Lung microvascular endothelial cell (primary cell): ENCODE measurements at regions not wholly inside any gene's neighbourhood (a gene's known extent, or its start where the extent isn't known, plus 50 kb on each side); places are given as distances from the start of the nearest gene placed in this dataset.

Source experiments
- DNase-seq, 2 donors: peaks; one replicate each; pipeline versions ENCODE4 v3.0.0 to v3.0.0-alpha.2; 2010; ENCODE audit warnings: low read depth in 2 of 2

GRCh38 chr10:120983721-120984120 is 132.6 kb downstream of the WDR11 start:
- no peak for DNase-seq

DNA sequence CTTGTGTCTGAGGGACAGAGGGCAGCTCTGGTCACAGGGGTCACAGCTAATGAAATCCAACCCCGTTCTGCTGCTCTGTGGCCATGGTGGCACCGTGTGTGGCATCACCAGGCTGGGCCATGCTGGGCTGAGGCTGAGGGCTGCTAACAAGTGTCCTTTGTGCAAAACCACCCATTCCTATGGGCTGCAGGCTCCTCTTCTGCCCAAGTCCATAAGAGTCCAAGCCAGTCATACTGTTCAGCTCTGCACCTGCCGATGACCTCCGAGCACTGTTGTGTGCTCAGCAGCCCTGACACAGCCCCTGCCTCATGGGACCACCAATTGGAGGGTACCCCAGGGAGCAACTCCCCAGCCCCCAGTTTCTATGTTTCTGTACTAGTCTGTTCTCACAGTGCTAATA is 133.1 kb downstream of the WDR11 start:
- DNase-seq, result no peak

DNA sequence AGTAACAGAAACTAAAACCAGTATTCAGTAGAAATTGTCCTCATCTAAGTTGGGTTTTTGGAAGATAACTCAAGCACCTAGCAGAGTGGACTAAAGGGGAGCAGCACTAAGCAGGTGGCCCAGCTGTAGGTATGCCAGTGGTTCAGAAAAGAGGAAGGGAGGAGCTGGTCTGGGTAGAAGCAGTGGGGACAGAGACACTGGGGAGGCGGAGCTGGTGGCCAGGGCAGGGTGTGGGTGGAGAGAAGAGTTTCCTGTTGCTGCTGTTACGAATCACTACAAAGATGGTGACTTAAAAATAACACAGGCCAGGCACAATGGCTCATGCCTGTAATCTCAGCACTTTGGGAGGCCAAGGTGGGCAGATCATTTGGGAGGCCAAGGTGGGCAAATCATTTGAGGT is 136.2 kb downstream of the WDR11 start:
- no peak for DNase-seq

GRCh38 chr10:120988751-120989150 is 137.6 kb downstream of the WDR11 start:
- DNase-seq, result no peak

- no peak for DNase-seq
Observed at GRCh38 chr10:120989279-120989678, 138.1 kb downstream of the WDR11 start.

DNA sequence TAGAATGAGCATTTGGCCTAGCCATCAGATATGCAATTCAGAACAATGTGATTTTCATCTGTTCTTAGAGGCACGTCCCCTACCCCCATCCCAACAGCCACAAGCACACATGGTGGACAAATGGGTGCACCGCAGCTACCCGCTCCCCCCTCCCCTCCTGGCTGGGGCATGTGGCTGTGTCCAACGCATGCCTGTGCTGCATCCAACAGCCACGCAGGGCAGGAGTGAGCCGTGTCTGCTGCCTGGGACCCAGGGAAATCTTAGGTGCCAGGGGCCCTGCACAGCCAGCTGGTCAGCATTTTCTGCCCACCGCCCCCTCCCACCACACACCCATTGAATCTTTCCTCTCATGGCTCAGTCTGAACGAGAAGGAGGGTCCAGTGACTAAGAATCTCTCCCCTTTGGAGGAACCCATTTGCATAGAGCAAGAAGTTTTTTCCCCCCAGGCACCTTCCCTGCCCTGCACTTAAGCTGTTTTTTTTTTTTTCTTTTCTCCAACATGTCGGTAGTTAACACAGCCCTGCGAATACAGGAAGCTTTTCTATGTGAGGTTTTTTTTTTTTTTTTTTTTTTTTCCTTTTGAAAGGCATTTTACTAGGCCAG is 138.9 kb downstream of the WDR11 start:
- no peak for DNase-seq

DNA sequence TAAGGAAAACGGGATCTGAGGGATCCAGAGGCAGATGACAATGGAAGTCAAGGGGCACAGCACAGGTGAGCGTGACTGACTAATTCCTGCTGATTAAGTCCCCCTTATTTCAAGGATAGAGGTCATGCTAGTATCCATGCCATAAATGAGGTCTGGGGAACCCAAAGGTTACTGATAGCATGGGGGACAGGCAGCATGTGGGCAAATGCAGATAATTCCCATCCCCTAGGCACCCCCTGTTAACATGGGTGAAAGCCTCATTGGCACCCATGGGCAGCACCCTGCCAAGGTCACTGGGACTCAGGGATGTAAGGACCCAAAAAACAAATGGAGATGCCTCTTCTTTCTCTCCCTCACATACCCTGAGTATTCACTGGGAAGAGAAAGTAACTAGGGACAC is 139.7 kb downstream of the WDR11 start:
- no peak for DNase-seq

DNA sequence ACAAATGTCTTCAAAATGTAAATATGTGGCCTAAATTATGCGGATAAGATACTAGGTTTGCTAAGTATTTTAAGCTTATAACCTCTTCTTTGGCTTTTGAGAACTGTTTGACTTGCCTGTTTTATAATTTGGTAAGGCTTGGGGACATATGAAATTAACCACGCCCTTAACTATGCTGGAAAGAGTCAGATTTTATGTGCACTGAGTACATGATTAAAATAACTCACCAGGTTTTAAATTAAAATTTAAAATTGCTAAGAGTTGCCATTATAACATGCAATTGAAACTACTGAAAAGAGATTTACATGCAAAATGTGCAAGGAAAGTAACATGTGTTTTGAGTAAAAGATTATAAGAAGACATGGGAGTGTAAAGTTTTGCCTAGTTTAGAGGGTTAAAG is 141.9 kb downstream of the WDR11 start:
- DNase-seq, result no peak

GRCh38 chr10:120995768-120996167 is 144.6 kb downstream of the WDR11 start:
- DNase-seq, result no peak

- no peak for DNase-seq
Observed at GRCh38 chr10:120996456-120997034, 145.4 kb downstream of the WDR11 start.

DNA sequence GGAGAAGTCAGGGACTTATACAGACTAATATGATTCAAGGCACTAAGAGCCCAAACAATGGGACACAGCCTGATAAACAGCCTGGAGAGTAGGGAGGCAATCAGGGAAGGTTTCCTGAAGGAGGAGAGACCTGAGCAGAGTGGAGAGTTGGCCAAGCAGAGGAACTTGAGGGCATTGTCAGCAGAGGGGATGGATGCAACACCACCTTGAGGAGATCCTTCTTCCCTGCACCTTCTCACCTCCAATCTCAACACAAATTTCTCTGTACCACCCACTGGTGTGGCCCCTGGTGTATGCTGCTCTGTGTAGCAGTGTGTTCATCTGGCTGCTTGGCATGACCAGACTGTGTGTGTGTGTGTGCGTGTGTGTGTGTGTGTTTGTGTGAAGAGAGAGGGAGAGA is 146.2 kb downstream of the WDR11 start:
- DNase-seq, result no peak

DNA sequence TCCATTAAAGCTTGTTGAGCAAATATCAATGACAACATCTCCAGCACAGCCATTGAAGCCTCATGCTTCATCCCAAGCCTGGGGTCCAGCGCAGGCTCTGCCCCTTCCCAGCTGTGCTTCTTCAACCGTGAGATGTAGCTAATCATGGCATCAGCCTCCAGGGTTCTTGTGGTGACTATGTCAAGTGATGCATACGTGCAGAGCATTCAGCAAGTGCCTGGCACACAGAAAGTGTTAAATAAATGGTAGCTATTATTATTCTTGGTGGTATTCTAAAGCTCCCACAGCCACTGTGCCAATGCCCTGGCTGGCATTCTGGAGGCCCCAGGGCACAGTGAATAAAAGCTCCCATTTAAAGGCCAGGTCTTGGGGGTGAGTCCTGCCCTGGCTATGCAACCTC is 146.6 kb downstream of the WDR11 start:
- DNase-seq, result no peak

GRCh38 chr10:120998251-120998650 is 147.1 kb downstream of the WDR11 start:
- DNase-seq, result no peak

DNA sequence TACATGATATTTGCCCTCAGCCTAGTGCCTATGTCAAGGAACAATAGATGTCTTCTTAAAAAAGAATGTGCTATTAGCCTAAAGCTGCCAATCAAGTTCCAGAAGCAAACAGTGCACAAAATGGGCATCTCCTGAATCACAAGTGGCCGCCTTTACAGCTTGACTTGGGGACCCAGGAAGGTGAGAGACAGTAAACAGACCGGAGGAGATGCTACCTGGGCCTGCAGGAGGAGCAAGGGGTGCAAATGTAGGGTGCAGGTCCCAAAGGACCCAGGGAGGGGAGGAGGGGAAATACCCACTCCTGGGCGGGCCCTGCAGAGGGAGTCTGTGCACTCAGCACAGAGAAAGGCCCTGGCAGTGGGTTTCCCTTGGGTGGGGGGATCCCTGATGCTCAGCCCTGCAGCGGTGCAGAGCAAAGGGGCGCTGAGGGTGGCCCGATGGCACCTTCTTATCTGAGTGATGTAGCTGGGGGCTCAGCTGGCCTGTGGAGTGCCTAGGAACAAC is 147.7 kb downstream of the WDR11 start:
- DNase-seq, result no peak

- DNase-seq, result no peak
Observed at GRCh38 chr10:120999868-121000267, 148.7 kb downstream of the WDR11 start.

GRCh38 chr10:121002586-121003205 is 151.5 kb downstream of the WDR11 start:
- no peak for DNase-seq

DNA sequence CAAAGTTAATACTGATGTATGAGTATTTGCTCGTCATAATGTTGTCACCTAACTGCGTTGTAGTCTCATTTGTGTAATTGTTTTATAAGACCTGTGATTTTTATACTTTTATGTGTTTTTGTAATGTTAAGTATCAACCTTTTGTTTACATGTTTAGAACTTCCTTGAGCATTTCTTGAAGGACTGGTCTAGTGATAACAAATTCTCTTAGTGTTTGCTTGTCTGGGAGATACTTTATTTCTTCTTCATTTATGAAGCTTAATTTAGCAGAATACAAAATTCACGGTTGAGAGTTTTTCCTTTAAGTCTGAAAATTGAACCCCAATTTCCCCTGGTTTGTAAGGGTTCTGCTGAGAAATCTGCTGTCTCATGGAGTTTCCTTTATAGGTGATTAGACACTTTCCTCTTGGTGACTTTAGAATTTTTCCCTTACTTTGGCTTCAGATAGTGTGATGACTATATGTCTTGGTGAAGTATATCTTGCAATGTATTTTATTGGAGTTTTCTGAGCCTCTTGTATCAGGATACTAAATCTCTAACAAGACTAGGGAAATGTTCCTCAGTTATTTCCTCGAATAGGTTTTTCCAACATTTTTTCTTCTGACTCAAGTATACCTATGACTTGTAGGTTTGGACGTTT is 154.9 kb downstream of the WDR11 start:
- no peak for DNase-seq

DNA sequence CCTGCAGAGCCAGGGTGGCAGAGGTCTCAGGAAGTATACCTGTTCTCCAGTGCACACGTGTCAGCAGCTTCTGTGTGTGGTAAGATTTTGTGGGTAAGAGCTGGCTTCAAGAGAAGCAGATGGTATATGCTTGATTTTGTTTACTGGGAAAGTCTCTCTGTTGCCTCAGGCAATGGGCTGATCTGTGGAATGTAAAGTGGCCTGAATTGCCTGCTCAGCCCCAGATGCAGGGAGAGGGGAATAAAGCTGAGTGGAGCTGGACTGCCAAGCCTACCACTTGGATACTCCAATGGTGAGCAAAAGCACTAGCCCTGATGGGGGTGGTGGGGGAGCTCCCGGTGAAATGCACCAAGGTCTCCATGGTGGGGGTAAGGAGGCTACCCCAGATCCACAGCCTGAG is 156.1 kb downstream of the WDR11 start:
- no peak for DNase-seq

- no peak for DNase-seq
Observed at GRCh38 chr10:121015916-121016315, 164.8 kb downstream of the WDR11 start.

DNA sequence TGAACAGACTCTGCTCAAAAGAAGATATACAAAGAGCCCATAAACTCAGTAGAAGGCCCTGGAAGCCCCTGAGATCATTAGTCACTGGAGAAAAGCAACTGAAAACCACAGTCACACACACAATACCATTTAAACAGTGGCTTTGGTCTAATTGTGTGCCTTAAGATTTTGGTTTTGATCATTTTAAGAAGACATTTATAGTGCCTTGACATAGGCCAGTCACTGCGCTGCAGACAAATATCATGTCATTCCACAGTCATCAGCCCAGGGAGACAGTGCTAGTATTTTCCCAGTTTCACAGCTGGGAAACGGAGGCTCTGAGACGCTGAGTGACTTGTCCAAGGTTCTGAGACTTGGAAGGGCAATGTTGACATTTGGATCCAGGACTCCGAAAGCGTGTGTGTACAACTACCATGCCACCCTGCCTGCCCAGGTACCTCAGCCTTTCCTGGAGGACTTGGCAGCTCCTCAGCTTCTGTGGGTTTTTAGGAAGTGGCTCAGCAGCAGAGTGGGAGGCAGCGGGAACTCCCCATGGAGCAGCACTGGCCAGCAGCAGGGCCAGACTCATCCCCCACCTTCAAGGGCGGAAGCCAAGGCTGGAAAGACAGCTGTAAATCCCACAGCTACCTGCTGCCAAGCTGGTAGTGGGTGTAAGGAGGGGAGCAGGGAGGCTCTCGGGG is 173.9 kb downstream of the WDR11 start:
- no peak for DNase-seq

- DNase-seq, result no peak
Observed at GRCh38 chr10:121025731-121026130, 174.6 kb downstream of the WDR11 start.

GRCh38 chr10:121027371-121027770 is 176.2 kb downstream of the WDR11 start:
- no peak for DNase-seq
